Thymus (tissue), 11 donors: ENCODE measurements at regions not wholly inside any gene's neighbourhood (a gene's known extent, or its start where the extent isn't known, plus 50 kb on each side); places are given as distances from the start of the nearest gene placed in this dataset.
A peak's percentile ranks its signal among the peaks of the same experiment; 100 is the strongest.
"Not testable (repeated sequence)": the region's sequence is repeated elsewhere in the genome, so short reads cannot be mapped to it uniquely, and the experiment has no call there.

Experiments used
- DNase-seq, 9 donors: peaks; one replicate each; pipeline ENCODE4 v3.0.0-alpha.2; 2013; ENCODE audit warnings: low spot score in 9 of 9, low read depth in 6 of 9, missing footprints in 1 of 9
- H3K27ac ChIP-seq, 2 donors: one replicate each; pipeline ENCODE4 v1.5.1; 2013; ENCODE audit warnings: control low read depth in 1 of 2, low read depth in 1 of 2, low read length in 1 of 2, mild to moderate bottlenecking in 1 of 2, moderate library complexity in 1 of 2
- H3K27me3 ChIP-seq, 2 donors: one replicate each; pipeline ENCODE4 v1.5.1; 2013; ENCODE audit warnings: low read length in 1 of 2; ENCODE audit not compliant: control insufficient read depth in 2 of 2, insufficient read depth in 1 of 2
- H3K36me3 ChIP-seq, 2 donors: one replicate each; pipeline ENCODE4 v1.5.1; 2013; ENCODE audit warnings: low read length in 1 of 2, mild to moderate bottlenecking in 1 of 2, moderate library complexity in 1 of 2; ENCODE audit not compliant: control insufficient read depth in 2 of 2, insufficient read depth in 2 of 2
- H3K4me1 ChIP-seq, 2 donors: one replicate each; pipeline ENCODE4 v1.5.1; 2013; ENCODE audit warnings: low read length in 2 of 2; ENCODE audit not compliant: control insufficient read depth in 2 of 2, insufficient read depth in 2 of 2
- H3K4me3 ChIP-seq, 2 donors: one replicate each; pipeline ENCODE4 v1.5.1; 2013; ENCODE audit warnings: low read length in 2 of 2, control low read depth in 1 of 2, mild to moderate bottlenecking in 1 of 2
- H3K9me3 ChIP-seq, 2 donors: one replicate each; pipeline ENCODE4 v1.5.1; 2013; ENCODE audit warnings: low read length in 1 of 2, mild to moderate bottlenecking in 1 of 2; ENCODE audit not compliant: control insufficient read depth in 2 of 2, insufficient read depth in 1 of 2
- WGBS: extraction: QIAGEN DNeasy Blood & Tissue Kit; methylation state at CpG from one replicate; pipeline ENCODE4 v1.1.7; 2013; 5-methylcytosine and 5-hydroxymethylcytosine counted together
- donor health status: healthy.

DNA sequence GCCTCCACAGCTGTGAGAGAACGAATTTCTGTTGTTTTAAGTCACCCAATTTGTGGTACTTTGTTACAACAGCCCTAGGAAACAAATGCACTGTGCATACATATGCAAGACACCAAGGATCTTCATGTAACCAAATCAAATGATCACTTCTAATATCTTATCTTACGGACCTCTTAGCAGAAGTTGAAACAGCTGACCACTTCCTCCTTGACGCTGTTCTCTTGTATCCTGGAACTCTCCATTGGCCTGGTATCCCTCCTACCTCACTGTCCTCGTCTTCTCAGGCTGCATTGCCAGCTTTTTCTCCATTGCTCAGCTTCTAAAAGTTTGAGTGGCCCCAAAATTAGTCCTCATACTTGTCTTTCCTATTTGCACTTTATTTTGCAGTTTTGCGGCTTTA is 200.4 kb downstream of the DLEU7 start:
- Histone ChIP-seq H3K36me3 (no peaks in the 10 kb centered on the region), H3K4me3 (no peak overlapping the region), H3K4me1 (peaks cover 0 to 4% of the 10 kb centered on the region in 2 donors), H3K27me3 (no peaks in the 10 kb centered on the region), H3K9me3 (no peaks in the 10 kb centered on the region), H3K27ac (no peak overlapping the region)
- DNase-seq = no peak
- WGBS = 89% methylated on average over 5 of the region's 5 CpGs

GRCh38 chr13:50644081-50644871 is 199.2 kb downstream of the DLEU7 start:
- Histone ChIP-seq H3K27me3 (no peaks in the 10 kb centered on the region), H3K4me1 (peaks cover 0 to 4% of the 10 kb centered on the region in 2 donors), H3K4me3 (no peak overlapping the region), H3K36me3 (no peaks in the 10 kb centered on the region), H3K9me3 (no peaks in the 10 kb centered on the region), H3K27ac (no peak overlapping the region)
- WGBS = 99% methylated on average over 5 of the region's 5 CpGs
- DNase-seq = no peak

- no peaks in the 10 kb centered on the region for H3K9me3 ChIP-seq
- WGBS = 96% methylated on average over 4 of the region's 4 CpGs
These were observed 198.4 kb downstream of the DLEU7 start for GRCh38 chr13:50645092-50645491.

GRCh38 chr13:50646070-50646469 is 197.4 kb downstream of the DLEU7 start:
- Histone ChIP-seq H3K9me3 (no peaks in the 10 kb centered on the region), H3K27me3 (no peaks in the 10 kb centered on the region), H3K36me3 (no peaks in the 10 kb centered on the region), H3K4me1 (peaks cover 13 to 17% of the 10 kb centered on the region in 2 donors), H3K4me3 (no peak overlapping the region), H3K27ac (no peak overlapping the region)
- WGBS = 99% methylated on average over 3 of the region's 3 CpGs
- DNase-seq = no peak

More at GRCh38 chr13:50645092-50645491, 198.4 kb downstream of the DLEU7 start:
- DNase-seq = no peak
- no peak overlapping the region for H3K4me3 ChIP-seq
- H3K27me3 ChIP-seq = no peaks in the 10 kb centered on the region
- H3K4me1 ChIP-seq = peaks cover 3 to 8% of the 10 kb centered on the region in 2 donors
- H3K36me3 ChIP-seq = no peaks in the 10 kb centered on the region
- no peak overlapping the region for H3K27ac ChIP-seq

DNA sequence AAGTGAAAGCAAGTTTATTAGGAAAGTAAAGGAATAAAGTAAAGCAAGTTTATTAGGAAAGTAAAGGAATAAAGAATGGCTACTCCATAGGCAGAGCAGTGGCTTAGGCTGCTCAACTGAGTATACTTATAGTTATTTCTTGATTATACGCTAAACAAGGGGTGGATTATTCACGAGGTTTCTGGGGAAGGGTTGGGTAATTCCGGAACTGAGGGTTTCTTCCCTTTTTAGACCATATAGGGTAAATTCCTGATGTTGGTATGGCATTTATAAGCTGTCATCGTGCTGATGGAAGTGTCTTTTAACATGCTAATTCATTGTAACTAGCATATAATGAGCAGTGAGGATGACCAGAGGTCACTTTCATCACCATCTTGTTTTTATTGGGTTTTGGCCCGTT is 194.3 kb downstream of the DLEU7 start:
- WGBS = 98% methylated on average over 5 of the region's 5 CpGs
- no peak overlapping the region for H3K4me3 ChIP-seq
- DNase-seq = no peak

DNA sequence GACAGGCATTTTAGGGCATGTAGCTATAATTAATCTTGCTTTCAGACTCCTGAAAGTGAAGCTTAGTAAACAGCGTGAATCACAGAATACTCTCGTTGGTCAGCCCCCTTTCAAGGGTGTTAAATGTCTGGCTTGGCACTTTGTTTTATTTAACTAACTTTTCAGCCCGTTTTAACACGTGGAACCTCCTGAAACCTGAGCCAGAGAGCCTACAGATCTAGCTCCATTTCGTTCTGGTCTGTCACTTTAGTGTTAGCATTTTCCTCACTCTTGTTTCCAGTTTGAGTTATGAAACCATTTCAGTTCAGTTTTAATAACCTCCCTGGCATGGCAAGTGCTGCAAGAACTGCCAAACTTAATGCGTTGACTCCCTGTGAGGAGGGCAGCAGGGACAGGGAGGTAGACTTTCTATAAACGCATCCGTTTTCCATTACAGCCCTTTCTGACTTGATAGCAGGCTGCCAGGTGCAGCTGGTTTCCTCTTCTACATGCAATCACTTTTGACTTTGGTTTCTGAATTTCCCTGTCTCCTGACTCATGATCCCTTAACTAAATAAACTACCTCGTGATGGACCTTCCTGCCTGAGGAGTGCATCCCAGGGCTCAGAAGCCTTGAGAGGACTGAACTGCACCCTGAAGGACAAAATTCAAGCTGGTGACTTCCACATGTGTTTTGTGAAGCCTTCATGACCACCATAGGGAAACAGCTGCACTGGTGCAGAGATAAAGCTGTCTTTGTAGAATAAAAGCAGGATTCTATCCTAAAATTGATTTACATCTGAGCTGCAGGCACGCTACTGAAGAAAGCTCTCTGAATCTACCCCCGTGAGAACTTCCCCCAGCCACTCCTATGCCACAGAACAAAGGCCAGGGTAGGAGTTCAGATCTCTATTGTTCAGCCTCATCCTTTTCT is 192.6 kb downstream of the DLEU7 start:
- Histone ChIP-seq H3K36me3 (no peaks in the 10 kb centered on the region), H3K9me3 (no peaks in the 10 kb centered on the region), H3K4me3 (no peak overlapping the region), H3K4me1 (peaks cover 25 to 36% of the 10 kb centered on the region in 2 donors), H3K27me3 (no peaks in the 10 kb centered on the region), H3K27ac (peak overlapping the region; percentile 31 to 91)
- DNase-seq = peak in 6 of 9 donors; percentile 48 to 80 (median 58)
- 39% methylated on average over 11 of the region's 11 CpGs for WGBS

More for the DNA sequence above, 194.3 kb downstream of the DLEU7 start:
- Histone ChIP-seq H3K9me3 (no peaks in the 10 kb centered on the region), H3K4me1 (peaks cover 25 to 36% of the 10 kb centered on the region in 2 donors), H3K27ac (no peak overlapping the region), H3K36me3 (no peaks in the 10 kb centered on the region), H3K27me3 (no peaks in the 10 kb centered on the region)

DNA sequence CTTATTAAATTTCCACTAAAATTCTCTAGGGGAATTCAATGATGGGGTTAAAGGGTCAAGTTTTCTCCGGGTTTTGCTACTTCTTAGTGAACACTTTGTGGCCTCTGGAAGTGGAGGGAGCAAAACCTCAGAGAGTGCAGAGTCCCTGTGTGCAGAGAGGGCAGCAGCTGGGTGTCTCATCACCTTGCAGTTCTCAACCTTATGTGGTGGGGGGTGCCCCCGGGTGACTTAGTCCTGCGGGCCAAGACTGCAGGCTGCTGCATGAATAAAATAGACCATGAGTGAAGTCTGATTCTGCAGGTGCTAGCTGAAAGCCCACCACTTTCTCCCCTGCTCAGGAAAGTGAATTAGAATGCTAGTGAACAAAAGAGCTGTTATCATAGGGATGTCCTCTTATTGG is 191.6 kb downstream of the DLEU7 start:
- no peaks in the 10 kb centered on the region for H3K36me3 ChIP-seq
- H3K27me3 ChIP-seq = no peaks in the 10 kb centered on the region
- no peak overlapping the region for H3K4me3 ChIP-seq
- H3K27ac ChIP-seq = peak overlapping the region in 1 of 2 donors; percentile 91
- H3K4me1 ChIP-seq = peaks cover 28 to 43% of the 10 kb centered on the region in 2 donors
- no peaks in the 10 kb centered on the region for H3K9me3 ChIP-seq
- 19% methylated on average over 3 of the region's 3 CpGs for WGBS
- DNase-seq = peak in 3 of 9 donors; percentile 52 to 75 (median 58)

DNA sequence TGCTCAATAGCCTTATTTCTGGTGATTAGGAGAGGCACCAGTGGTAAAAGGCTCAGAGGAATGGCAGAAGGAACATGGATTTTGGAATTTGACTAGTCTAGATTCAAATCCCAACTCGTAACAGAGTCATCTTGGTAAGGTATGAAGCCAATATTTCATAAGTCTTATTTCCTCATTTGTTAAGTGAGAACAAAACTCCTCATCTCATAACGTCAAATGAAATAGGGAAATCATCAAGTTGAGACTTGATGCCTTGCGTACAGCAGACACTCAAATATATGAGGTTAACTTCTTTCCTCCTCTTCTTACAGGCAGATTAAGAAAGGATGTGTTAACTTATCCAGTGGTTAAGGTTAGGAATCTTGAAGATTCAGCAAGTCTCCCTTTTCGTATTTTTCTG is 189.2 kb downstream of the DLEU7 start:
- no peak for DNase-seq
- Histone ChIP-seq H3K27me3 (no peaks in the 10 kb centered on the region), H3K4me3 (no peak overlapping the region), H3K9me3 (no peaks in the 10 kb centered on the region), H3K36me3 (no peaks in the 10 kb centered on the region), H3K27ac (no peak overlapping the region), H3K4me1 (peaks cover 33 to 45% of the 10 kb centered on the region in 2 donors)
- 94% methylated on average over 4 of the region's 4 CpGs for WGBS

- WGBS = 97% methylated on average over 5 of the region's 5 CpGs
- not testable (repeated sequence) for H3K36me3 ChIP-seq, H3K27ac ChIP-seq, H3K27me3 ChIP-seq, H3K4me1 ChIP-seq, DNase-seq, H3K4me3 ChIP-seq, H3K9me3 ChIP-seq
These were observed 181.6 kb downstream of the DLEU7 start for GRCh38 chr13:50661881-50662280.
